Thoracic aorta (tissue), 2 donors: ENCODE measurements at regions not wholly inside any gene's neighbourhood (a gene's known extent, or its start where the extent isn't known, plus 50 kb on each side); places are given as distances from the start of the nearest gene placed in this dataset.

ENCODE experiments used
- ATAC-seq: fragments of 150-250 bp; one replicate; pipeline ENCODE4 v1.8.0; 2017; ENCODE audit warnings: low read depth; ENCODE audit not compliant: insufficient number of reproducible peaks, low FRiP score
- DNase-seq: peaks from one replicate; pipeline ENCODE4 v3.0.0-alpha.2; 2020; ENCODE audit warnings: low spot score
- H3K27ac ChIP-seq, 2 donors: fragments of 200-600 bp; sonication (generic); 1 replicate in 1 of 2; 2 replicates in 1 of 2; pipeline ENCODE4 v1.5.1; 2016; ENCODE audit warnings: mild to moderate bottlenecking in 2 of 2, moderate library complexity in 2 of 2
- H3K27me3 ChIP-seq: fragments of 200-600 bp; sonication (generic); replicated peaks from 2 replicates; pipeline ENCODE4 v1.6.0; 2016; ENCODE audit warnings: mild to moderate bottlenecking; ENCODE audit not compliant: insufficient read depth
- H3K36me3 ChIP-seq: fragments of 200-600 bp; sonication (generic); one replicate; pipeline ENCODE4 v1.5.1; 2016
- H3K4me1 ChIP-seq, 2 donors: fragments of 200-600 bp; sonication (generic); 1 replicate in 1 of 2; 2 replicates in 1 of 2; pipeline versions ENCODE4 v1.5.1 to v1.6.0; 2016; ENCODE audit warnings: low read depth in 2 of 2, mild to moderate bottlenecking in 1 of 2; ENCODE audit not compliant: control insufficient read depth in 1 of 2
- H3K4me3 ChIP-seq: fragments of 200-600 bp; sonication (generic); 2 replicates; pipeline ENCODE4 v1.5.1; 2016; ENCODE audit warnings: mild to moderate bottlenecking
- H3K9me3 ChIP-seq: fragments of 200-600 bp; sonication (generic); 2 replicates; pipeline ENCODE4 v1.5.1; 2016
- CTCF ChIP-seq: fragments of 200-600 bp; sonication (generic); IDR thresholded peaks from one replicate; pipeline ENCODE4 v1.5.1; 2019; ENCODE audit warnings: antibody characterized with exemption

DNA sequence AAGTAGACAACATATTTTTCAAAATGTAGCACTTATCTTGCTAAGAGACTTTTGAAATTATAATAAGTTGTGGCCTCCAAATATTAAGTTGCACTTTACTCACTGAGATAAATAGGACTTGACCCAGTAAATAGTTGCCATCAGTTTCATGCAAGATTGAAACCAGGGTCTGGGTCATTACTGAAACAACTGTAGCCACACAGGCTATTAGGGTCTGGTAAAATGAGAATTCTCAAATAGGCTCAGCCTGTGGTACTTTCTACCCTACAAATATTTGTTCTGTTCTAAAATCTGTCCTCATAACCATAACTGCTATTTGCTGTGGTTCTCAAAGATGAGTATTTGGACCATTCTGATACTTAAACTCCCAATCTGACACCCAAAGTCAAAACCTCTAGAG is 115.4 kb upstream of the STK17B start:
- TF ChIP-seq CTCF, result no peak
- H3K9me3 ChIP-seq, result no peaks in the 10 kb centered on the region
- H3K27me3 ChIP-seq, result no peaks in the 10 kb centered on the region
- DNase-seq, result no peak
- H3K36me3 ChIP-seq, result no peaks in the 10 kb centered on the region
- no peak for ATAC-seq
- H3K27ac ChIP-seq, result no peak overlapping the region
- H3K4me1 ChIP-seq, result peaks cover 9 to 24% of the 10 kb centered on the region in 2 donors
- no peak overlapping the region for H3K4me3 ChIP-seq

DNA sequence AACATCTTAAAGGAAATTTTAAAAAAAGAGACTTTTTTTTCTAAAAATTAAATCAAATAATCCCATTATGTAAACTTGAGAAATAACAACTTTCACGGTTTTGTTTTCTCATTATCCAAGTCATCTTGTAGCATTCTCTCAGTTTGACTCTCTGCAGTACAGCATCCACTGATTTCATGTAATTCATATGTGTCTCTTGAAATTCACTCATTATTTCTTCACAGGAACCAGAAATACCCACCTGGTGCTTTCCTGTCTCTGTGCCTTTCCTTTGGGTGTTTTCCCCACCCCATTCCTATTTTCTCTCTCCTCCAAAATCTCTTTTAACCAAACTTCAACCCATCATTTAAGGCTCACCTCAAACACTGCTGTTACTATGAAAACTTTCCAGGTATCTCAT is 116.1 kb upstream of the STK17B start:
- no peaks in the 10 kb centered on the region for H3K9me3 ChIP-seq
- peaks cover 9 to 24% of the 10 kb centered on the region in 2 donors for H3K4me1 ChIP-seq
- no peaks in the 10 kb centered on the region for H3K36me3 ChIP-seq
- TF ChIP-seq CTCF, result no peak
- ATAC-seq, result no peak
- no peak overlapping the region for H3K27ac ChIP-seq
- no peak overlapping the region for H3K4me3 ChIP-seq
- no peaks in the 10 kb centered on the region for H3K27me3 ChIP-seq
- no peak for DNase-seq

- no peaks in the 10 kb centered on the region for H3K27me3 ChIP-seq
- no peaks in the 10 kb centered on the region for H3K9me3 ChIP-seq
- H3K36me3 ChIP-seq, result no peaks in the 10 kb centered on the region
- ATAC-seq (no peak), DNase-seq (no peak)
- H3K27ac ChIP-seq, result no peak overlapping the region
- H3K4me3 ChIP-seq, result no peak overlapping the region
- peaks cover 9 to 24% of the 10 kb centered on the region in 2 donors for H3K4me1 ChIP-seq
- TF ChIP-seq CTCF, result no peak
Observed at GRCh38 chr2:196288006-196288538, 116.7 kb upstream of the STK17B start.

DNA sequence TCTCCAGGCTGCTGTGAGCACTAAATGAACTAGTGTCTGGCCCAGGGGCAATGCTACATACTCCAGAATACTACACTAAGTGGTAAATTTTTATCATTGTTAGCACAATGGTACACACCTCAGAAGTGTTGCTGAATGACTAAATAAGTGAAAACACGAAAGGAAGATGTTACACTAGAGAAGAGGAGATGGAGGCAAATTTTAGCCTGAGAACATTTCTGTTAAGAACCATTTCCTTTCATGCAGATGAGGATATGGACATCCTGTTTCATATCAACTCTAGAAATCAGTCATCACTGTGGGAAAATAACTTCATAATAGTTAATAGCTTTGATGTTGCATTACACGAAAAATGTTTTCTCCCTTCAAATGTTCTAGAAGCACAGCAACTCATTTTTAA is 117.6 kb upstream of the STK17B start:
- no peak overlapping the region for H3K27ac ChIP-seq
- no peaks in the 10 kb centered on the region for H3K27me3 ChIP-seq
- no peak for TF ChIP-seq CTCF
- H3K9me3 ChIP-seq, result no peaks in the 10 kb centered on the region
- H3K4me1 ChIP-seq, result peaks cover 9 to 17% of the 10 kb centered on the region in 2 donors
- H3K36me3 ChIP-seq, result no peaks in the 10 kb centered on the region
- no peak for ATAC-seq
- no peak overlapping the region for H3K4me3 ChIP-seq
- no peak for DNase-seq

- no peak for DNase-seq
- H3K4me1 ChIP-seq, result peaks cover 6 to 8% of the 10 kb centered on the region in 2 donors
- TF ChIP-seq CTCF, result no peak
- H3K27ac ChIP-seq, result no peak overlapping the region
- H3K36me3 ChIP-seq, result no peaks in the 10 kb centered on the region
- H3K4me3 ChIP-seq, result no peak overlapping the region
- H3K9me3 ChIP-seq, result no peaks in the 10 kb centered on the region
- no peak for ATAC-seq
- H3K27me3 ChIP-seq, result no peaks in the 10 kb centered on the region
Observed at GRCh38 chr2:196290136-196290535, 118.8 kb upstream of the STK17B start.
